HG02623 (cell line): ENCODE measurements at regions not wholly inside any gene's neighbourhood (a gene's known extent, or its start where the extent isn't known, plus 50 kb on each side); places are given as distances from the start of the nearest gene placed in this dataset.

Experiments
- ATAC-seq: cut with Tn5 transposase; IDR thresholded peaks from one replicate; pipeline ENCODE4 v1.9.1; 2021; ENCODE audit warnings: moderate library complexity; ENCODE audit not compliant: unreplicated experiment

DNA sequence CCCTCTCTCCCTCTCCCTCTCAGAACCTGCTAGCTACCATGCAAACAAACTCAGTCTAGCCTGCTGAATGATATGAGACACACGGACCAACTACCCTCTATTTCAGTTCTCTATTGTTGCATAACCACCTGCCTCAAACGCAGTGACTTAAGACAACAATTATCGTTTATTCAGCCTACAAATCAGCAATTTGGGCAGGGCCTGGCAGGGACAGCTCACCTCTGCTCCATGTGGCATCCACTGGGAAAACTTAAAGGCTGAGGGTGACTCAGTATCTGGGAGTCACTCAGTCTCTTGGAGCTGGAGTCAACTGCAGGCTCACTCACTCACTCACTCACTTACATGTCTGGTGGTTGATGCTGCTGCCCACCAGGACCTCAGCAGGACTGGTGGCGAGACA is 121.3 kb downstream of the SEC16B start:
- no peak for ATAC-seq

DNA sequence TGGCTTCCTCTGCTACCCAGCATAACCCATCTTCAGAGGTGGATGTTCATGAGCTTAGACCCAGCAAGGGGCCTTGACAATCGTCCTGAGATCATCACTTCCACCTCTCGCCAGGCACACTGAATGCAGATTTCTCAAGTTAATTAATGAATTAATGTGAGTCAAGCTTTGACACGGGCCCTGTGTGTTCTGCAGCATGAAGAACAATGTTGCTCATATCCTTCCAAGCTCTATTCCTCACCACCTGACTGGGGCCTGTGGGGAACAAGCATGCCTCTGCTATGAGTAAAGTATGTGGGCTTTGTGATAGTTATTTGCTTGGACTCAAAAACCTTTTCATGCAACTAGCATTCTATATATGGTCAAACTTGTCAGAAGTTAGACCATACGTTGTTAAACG is 122.0 kb downstream of the SEC16B start:
- ATAC-seq = no peak

DNA sequence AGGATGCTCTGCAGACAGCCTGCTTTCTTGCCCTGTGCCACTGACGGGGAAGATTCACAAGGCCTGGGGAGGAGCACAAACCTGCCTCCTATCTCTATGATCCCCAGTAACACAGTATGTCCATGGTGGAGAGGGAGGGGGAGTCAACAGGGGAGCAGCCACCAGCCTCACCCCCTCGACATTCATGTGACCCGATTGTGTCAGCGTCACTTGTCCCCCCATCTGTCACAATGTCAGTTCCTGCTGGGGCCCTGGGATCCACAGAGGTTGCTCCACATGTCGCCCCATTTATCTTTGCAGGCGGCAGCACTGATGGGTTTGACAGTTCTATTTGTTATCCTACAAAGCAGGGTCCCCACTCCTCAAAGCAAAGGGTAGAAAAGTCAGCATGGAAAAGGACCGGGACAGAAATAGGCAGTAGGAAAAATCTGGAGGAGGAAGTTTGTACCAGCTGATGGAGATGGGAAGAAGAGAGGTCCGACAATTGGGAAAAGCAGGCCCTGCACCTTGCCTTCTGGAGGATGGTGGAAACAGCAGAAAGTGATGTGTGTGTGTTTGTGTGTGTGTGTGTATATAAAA is 130.9 kb downstream of the SEC16B start:
- no peak for ATAC-seq

DNA sequence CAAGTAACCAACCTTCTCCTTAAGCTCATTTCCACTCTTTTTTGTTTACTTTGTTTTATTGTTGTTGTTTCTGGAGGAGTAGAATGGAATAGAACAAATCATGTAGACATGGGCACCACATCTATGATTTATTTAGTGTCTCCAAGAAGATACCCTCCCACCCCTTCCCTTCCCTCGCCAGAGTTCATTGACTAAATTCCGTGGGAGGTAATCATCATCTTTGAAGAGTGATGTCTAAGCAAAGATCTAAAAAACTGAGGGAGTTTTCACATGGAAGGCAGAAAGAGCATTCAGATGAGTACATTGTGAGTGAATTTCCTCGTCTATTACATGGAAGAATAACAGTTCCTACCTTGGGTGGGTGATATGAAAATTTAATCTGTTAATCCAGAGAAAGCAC is 136.2 kb downstream of the SEC16B start:
- no peak for ATAC-seq

DNA sequence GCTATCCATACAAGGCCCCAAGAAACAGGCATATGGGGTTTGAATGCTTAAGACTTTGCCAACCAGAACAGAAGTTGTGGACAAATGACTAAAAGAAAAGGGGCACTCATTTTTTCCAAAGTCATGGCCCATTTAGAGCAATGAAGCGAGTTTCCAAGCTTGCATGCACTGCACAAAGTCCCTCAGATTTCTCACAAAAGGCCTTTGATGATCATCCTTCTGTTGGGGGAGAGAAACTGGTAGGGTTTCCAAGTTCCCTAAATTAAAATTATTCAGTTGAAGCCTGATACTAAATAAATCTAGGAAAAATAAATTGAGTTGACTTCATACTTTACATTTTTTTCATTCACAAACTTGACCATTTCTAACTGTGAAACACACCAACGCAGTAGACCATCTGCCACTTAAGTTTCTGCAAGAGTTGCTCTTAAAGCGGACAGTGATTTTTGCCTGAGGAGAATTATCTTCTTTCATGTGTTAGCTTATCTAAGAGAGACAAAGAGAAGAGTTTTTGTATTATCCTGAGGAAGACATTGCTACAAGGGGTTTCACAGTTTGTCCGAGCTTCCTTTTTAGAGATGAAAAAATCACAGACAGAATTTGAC is 139.2 kb downstream of the SEC16B start:
- no peak for ATAC-seq

DNA sequence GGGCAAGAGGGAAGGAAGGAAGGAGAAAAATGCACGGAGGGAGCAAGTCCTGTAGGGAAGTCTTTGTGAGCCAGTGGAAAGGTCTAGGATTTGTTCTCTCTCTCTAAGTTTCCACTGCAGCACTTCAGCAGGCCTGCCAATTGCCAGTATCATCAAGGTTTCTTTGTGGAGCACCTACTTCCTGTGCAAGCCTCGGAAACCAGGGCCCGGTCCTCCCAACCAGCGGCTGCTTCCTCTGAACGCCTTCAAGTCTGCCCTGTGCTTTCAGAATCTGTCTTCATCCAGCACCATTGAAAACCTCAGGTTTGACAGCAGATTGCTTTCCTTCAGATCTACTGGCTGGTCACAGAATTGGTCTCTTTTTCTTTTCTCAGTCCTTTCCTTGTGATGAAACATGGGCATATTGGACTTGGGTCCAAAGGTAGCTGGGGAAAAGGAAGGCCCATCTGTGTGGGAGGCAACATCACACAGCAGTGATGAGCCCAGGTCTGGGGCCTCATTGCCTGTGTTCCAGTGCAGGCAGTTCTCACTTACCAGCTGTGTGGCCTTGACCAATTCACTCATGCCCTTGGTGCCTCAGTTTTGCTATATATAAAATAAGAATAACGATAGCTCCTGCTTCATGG is 144.5 kb downstream of the SEC16B start:
- ATAC-seq = no peak

DNA sequence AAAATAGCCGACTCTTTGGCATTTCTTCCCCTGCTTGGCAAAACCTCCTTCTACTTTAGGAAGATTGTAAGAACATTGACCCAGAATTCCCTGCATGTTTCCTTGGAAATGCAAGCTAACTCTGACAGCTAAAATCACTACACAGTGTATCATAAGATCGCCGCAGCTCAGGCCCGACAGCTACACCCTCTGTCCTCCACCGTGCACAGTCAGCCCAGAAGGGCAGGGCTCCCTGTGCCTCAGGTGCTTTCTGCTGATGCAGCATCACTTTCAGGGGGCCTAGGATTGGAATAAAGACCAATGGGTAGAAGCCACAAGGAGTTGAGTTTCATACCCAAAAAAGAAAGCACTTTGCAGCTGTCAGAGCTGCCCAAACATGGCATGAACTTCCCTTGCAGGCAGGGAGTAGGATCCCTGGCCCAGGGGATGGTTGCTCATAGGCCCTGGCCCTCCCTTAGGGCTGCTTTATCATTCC is 145.3 kb downstream of the SEC16B start:
- no peak for ATAC-seq

DNA sequence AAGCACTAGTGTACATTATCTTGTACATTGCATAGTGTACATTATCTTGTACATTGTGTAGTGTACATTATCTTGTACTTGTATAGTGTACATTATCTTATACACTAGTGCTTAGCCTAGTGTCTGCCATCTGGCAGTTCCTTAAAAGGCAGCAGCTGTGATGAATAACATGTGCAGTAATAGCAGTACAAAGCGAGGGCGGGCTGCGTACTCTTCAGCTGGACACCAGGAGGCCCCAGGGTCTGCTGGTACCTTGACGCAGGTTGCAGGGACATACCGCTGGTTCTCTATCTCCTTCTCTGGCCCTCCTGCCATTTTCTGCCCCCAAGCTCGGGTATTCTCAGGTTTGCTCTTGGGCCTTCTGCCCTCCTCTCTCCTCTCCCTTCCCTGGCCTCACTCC is 149.6 kb downstream of the SEC16B start:
- no peak for ATAC-seq

DNA sequence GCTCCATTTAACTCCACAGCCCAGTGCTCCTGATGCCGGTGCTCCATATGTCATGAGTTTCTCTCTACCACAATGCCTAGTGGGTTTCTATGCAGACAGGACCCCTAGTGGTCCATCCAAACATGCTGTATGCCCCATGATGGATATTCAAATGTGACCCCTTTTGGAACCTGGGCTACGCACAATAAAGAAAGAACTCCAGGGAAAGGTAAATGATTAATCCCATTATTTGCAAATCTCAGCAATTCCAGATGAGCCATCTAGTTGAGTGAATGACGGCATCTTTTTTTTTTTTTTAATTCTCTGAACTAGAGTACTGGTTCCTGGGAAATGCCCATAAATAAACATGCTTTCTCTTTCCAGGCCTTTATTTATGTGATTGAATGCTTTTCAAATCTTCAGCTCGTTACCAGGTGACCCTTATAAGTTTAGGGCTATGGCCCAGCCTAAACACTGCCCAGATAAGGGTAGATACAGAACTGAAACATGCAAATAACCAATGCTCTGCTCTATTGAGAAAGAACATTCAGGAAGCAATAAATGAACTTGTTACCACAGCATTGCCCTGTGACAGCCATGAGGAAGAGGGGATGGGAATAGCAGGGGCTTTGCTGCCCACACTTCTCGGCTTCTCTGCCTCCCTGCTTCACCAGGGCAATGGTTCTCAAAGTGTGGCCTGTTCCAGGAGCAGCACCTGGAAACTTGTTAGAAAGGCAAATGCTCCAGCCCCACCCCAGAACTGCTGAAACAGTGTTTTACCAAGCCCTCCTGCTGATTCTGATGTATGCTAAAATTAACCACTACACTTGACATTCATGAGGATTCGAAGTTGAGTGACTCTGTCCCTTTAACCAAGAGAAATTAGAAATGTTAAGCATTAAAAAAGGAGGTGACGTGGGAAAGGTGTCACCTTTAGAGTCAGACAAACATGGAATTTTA is 151.7 kb downstream of the SEC16B start:
- ATAC-seq = peak; percentile 96

DNA sequence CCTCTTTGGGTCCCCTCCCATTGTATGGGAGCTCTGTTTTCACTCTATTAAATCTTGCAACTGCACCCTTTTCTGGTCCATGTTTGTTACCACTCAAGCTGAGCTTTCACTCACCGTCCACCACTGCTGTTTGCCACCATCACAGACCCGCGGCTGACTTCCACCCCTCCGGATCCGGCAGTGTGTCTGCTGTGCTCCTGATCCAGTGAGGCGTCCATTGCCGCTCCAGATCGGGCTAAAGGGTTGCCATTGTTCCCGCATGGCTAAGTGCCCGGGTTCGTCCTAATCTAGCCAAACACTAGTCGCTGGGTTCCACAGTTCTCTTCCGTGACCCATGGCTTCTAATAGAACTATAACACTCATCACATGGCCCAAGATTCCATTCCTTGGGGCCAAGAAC is 157.2 kb downstream of the SEC16B start:
- no peak for ATAC-seq

DNA sequence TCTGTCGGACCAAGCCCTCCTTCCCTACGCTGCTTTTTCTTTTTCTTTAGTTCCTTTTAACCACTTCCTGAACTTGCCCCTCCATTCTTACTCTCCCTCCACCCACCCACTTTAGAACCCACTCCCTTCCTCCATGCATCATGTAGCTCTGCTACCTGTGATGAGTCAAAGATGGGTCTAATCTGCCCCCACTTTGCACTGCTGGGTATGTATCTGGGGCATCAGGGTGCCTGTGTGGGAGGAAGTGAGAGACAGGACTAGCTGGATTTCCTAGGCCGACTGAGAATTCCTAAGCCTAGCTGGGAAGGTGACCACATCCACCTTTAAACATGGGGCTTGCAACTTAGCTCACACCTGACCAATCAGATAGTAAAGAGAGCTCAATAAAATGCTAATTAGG is 157.7 kb downstream of the SEC16B start:
- no peak for ATAC-seq

DNA sequence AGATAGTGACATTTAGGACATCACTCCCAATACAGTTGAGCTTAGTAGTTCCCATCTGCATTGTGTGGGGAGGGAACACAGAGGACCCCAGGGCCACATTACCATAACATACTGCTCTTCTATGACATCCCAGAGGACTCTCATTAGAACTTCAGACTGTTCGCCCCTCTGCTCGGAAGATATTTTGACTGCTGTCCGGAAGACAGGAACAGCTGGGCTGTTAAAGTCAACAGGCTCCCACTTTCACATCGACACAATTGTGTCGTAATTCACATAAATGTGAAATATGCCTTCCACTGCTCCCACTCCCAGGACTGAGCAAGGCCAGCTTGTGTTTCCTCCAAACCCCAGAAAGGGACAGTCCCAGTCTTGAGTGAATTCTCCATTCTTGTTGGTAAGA is 158.4 kb downstream of the SEC16B start:
- ATAC-seq = no peak

DNA sequence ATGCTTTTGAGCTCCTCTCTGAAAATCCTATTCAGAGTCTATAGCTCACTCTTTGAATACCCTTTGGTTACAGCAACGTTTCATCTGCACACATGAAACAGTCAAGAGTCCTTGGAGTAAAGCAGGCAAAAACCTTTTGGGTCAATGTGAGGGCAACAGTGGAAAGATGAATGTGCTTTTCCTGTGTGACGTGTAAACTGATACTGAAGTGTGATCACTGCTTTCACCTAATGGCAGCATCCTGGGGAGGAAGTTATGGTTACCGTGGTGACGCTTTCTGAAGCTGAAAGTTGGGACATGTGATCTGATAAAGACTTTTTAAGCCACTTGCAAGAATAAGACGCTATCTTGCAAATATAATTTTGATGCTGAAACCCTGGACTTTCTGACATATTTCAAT is 160.0 kb downstream of the SEC16B start:
- ATAC-seq = no peak

DNA sequence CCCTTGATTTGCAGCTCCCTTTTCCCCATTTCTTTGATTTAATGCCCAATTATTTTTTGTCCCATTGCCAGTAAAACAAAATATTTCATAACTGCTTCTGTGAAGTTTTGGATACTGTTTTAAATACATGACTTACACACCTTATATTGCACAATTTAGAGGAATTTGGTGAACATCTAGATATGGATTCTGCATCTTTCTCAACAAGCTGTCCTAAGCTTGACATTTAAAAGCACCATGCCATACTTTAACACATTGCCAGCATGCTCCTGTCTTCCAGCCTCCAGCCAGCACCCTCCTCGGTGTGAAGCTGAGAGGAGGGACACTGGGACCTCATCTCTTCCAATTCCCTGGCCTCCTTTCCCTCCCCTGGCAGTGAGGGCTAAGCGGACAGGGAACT is 167.6 kb downstream of the SEC16B start:
- ATAC-seq = no peak

DNA sequence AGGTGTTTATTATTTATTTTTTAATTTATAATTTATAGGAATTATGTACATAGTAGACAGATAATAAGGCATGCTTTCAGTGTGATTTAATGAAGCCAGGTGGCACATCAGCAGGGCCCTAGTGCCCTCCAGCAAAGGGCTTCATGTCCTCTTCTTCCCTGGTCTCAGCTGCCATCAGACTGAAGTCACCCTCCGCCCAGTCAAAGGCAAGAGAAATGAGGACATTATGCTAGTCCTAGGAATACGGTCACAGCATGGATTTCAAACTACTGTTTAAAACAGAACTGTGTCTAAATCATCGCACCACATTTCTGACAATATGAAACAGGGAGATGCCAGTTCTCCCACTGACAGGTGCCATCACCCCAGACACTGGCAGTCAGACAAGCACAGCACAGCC is 168.1 kb downstream of the SEC16B start:
- ATAC-seq = no peak

DNA sequence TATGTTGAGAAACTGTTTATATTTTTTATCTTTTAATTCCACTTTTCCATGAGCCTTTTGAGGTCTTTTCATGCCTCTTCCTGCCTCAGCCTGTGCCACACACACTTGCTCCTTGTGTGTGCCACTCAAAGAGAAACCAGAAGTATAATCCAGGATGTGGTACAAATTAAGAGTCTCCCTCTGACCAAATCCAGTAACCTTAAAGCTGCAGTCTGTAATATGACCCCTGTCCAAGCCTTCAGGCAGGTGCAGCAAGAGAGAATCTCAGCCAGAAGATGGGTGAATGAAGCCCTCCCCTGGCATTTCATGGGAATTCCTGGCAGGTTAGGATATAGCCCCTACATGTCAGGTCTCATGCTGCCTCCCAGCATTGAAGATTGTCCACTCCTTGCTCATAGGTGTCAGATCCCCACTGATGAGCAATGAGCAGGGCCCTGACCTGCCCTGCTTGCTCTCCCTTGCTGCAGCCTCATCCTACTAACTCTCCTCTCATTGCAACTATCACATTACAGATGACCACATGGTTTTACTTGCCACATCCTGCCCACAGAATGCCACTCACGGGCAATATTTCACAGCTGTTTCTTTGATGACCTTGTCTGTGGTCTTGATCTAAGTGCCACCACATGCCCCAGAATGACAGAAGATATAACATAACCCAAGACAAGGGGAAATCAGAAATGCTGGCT is 169.3 kb downstream of the SEC16B start:
- peak; percentile 50 for ATAC-seq

DNA sequence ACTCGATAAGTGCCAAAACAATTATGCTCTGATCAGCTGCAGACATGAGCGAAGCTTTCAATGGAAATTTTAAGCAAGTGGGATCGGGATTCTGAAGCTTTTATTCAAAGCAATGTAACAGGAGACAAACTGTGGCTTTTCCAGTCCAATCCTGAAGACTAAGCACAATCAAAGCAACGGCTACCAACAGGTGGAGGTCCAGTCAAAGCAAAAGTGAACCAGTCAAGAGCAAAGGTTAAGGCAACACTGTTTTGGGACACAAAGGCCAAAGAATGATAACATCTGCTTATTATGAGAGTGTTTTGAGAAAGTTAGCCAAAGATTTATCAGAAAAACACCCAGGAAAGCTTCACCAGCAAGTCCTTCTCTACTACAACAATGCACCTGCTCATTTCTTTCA is 170.1 kb downstream of the SEC16B start:
- no peak for ATAC-seq

DNA sequence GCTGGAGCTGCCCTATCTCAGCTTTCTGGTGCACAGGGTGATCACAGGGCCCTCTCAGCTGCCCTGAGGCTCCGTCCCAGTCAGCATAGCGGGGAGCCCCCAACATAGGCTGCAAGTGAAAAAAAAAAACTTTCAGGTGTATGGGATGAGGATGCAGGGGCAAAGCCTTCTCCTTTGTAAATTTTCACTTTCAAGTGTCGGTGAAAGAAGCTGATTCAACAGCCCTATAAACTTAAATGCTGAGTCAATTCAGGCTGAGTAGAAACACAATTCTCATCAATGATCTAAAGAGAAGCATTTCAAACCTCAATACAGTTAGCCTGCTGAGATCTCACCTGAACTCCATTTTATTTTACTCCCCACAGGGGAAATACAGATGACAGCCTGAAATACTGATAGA is 171.2 kb downstream of the SEC16B start:
- ATAC-seq = no peak

DNA sequence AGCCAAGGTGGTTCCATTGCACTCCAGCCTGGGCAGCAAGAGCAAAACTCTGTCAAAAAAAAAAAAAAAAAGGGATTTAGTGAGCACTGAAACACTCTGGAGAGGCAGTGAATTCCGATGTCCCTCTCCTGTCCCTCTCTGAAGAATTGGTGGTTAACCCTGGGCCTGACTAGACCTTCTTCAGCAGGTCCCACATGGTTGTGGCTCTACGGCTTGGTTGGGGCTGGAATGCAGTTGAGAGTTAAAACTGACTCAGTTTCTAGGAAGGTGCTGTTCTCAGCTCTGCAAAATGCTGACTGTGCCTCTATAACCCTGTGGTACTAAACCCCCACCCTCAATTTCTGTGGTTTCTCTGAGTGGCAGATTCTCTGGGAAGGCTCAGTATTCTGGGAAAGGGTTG is 173.3 kb downstream of the SEC16B start:
- ATAC-seq = no peak

DNA sequence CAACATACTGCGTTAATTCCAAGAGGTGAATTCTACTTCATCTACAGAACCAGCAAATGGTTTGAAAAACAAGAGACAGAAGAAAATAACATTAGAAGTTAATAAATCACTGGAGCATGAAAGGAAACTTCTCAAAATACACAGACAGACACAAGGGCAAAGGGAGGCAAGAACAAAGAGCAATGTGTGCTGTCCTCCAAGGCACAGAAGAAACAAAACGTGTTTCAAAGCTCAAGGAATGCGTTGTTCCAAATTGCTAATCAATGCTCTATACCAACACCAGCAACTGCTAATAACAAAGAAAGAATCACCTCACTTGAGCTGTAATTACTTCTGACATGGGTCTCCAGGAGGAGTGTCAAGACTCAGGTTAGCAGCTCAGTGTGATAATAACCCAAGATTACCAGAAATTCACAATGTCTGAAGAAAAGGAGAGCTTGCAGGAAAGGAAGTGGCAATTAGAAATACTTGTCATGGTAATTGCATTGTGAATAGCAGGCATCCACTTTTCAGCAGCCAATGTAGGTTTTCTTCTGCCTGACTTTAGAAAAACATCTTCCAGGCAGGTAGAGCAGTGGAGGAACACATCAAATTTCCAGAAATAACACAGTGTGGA is 175.4 kb downstream of the SEC16B start:
- ATAC-seq = no peak

DNA sequence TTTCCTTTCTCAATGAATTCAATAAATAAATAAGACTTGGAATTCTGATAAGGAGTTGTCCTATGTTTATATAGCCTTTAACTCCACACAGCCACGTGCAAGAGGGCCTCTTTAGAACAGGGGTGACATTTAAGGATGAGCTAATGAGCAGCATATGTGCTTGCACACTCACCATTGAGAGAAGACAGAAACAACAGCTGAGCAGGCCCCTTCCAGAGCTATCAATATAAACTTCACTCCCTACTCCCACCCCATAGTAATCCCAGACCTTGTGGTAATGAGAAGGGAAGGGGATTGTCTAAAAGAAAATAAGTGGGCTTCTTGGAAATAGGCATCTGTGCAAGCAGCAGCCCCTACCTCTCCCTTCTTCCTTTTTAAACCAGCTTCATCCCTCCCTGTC is 176.0 kb downstream of the SEC16B start:
- no peak for ATAC-seq
